LoVo (cell line): ENCODE measurements at regions not wholly inside any gene's neighbourhood (a gene's known extent, or its start where the extent isn't known, plus 50 kb on each side); places are given as distances from the start of the nearest gene placed in this dataset.
"Not testable (repeated sequence)": the region's sequence is repeated elsewhere in the genome, so short reads cannot be mapped to it uniquely, and the experiment has no call there.

ENCODE experiments used
- DNase-seq: peaks from one replicate; pipeline ENCODE4 v3.0.0-alpha.2; 2016; ENCODE audit warnings: low spot score

- no peak for DNase-seq
These were observed 97.7 kb upstream of the SLC25A33 start for GRCh38 chr1:9441451-9442133.

DNA sequence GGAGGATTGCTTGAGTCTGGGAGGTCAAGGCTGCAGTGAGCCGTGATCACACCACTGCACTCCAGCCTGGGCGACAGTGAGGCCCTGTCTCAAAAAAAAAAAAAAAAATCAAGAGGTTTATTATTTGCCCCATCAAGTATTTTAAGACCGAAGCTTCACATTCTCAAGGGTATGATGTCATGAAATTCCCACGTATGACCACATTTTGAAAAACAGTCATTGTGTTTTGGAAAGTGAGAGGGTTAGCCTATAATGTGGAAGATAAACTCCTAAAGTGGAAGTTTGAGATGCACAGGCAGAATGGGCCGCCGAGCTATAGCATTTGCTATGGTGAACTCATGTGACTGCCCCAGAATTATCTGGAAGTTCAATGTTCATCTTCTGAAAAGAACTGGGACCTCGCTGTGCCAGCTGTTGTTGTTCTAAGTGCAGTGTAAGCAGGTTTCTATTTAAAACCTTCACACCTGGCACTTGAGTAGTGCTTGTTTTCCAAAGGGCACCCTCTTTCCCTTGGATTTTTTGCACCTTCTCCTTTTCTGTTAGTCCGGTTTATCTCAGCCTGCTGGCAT lies 96.9 kb upstream of the SLC25A33 start:
- DNase-seq: no peak

DNA sequence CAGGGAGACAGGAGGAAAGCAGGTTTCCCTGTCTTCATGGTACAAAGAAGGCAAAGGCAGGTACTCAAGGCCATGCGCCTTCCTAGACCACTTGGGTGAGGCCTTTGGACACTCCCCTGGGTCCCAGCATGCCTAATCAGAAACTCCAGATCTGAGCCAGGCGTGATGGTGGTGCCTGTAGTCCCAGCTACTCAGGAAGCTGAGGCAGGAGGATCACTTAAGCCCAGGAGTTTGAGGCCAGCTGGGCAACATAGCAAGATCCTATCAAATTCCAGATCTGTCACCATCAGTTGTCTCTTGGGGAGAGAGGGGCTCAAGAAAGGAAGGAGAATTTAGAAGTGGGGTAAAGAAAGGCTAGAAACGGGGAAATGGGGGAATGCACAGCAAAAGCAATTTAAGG lies 96.3 kb upstream of the SLC25A33 start:
- no peak for DNase-seq

DNA sequence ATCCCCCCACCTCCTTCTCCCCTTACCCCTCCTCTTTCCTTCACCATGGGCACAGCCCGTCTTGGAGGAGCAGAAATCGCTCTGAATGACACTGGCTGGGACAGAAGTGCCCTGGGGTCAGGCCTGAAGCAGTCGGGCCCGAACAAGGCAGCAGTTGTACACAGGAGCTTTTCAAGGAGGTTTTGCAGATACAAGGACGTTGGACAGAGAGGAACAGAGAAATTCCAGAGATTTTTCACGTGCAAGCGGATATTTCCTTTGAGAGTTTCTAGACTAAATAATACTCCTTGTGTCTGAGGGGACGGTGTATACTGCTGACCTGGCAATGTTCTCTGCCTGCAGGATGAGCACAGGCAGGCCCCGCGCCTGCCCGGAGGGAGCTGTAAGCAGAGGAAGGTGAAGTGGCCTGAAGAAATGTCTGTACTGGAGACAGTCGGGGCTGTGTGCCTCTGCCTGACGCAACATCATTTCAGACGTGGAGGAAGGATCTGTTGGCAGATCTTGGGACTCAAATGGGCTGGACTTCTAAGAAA lies 95.3 kb upstream of the SLC25A33 start:
- DNase-seq: no peak

- no peak for DNase-seq
These were observed 94.7 kb upstream of the SLC25A33 start for GRCh38 chr1:9444532-9444931.

GRCh38 chr1:9445081-9445480 lies 94.2 kb upstream of the SLC25A33 start:
- not testable (repeated sequence) for DNase-seq

GRCh38 chr1:9447215-9447960 lies 91.9 kb upstream of the SLC25A33 start:
- no peak for DNase-seq

DNA sequence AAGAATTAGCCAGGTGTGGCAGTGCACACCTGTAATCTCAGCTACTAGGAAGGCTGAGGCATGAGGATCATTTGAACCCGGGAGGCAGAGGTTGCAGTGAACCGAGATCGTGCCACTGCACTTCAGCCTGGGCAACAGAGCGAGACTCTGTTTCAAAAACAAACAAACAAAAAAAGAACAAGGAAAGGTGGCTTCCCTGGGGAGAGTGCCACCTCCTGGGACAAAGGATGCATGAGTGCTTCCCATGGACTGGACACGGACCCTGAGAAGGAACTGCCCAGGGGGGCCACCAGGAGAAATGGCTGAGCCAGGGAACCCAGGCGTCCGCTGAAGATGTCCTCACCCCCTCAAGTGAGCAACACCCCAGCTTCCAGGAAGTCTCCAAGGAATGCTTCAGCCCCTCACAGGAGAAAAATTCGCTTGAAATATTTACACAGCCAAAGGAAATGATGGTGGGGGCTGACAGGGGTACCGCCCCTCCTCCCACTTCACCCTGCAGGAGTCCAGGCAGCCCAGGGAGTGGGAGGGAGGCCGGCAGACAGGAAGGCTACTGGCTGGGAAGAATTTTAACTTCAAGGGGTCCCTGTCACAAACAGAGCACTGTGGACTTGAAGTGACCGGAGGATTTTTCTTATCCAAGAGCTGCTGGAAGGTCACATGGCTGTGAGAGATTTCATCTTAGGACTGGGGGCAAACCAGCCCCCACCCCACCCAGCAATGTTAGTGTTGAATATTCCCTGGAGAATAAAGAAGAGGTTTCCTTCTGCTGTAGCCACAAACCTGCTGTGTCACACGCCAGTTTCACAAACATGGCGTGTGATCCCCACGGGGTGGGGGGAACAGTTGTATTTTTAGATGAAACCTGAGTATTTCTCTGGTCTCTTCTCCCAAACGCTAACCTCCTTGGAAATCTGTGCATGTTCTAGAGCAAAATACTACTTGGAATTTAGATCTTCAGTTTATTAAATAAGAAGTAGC lies 90.8 kb upstream of the SLC25A33 start:
- no peak for DNase-seq

- no peak for DNase-seq
These were observed 90.1 kb upstream of the SLC25A33 start for GRCh38 chr1:9449110-9449627.

- DNase-seq: no peak
These were observed 89.1 kb upstream of the SLC25A33 start for GRCh38 chr1:9449976-9450696.

DNA sequence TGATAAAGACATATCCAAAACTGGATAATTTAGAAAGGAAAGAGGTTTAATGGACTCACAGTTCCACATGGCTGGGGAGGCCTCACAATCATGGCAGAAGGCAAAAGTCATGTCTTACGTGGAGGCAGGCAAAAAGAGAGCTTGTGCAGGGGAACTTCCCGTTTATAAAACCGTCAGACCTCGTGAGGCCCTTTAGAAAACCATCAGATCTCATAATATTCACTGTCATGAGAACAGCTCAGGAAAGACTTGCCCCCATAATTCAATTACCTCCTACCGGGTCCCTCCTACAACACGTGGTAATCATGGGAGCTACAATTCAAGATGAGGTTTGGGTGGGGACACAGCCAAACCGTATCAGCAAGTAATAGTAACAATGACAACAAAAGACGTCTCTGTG lies 88.2 kb upstream of the SLC25A33 start:
- no peak for DNase-seq

DNA sequence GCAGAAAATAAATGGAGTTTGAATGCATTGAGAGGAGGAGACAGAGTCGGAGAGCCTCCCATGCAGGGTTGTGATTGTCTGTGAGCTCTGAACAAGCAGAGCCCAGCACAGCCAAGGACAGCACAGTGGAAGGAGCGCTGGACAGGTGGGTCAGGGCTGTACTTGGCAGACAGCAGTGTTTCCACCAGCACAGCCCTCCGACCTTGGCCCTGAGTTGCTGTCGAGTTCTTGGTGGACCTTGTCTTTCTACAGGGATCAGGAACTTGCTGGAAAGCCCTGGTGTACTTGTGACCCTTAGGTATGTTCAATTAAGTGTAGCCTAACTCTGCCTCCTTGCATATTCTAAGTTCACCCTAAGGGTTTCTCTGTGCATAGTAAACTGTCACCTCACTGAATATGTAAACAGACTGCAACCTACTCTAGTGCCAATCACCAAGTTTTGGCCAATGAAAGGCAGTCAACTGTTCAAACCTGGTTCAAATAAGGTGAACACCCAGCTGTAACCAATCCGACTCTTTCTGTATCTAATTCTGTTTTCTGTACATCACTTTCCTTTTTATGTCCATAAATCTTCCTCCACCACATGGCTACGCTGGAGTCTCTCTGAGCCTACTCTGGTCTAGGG lies 86.6 kb upstream of the SLC25A33 start:
- DNase-seq: no peak

- DNase-seq: no peak
These were observed 85.9 kb upstream of the SLC25A33 start for GRCh38 chr1:9453375-9453774.

GRCh38 chr1:9453779-9454418 lies 85.4 kb upstream of the SLC25A33 start:
- DNase-seq: no peak

GRCh38 chr1:9454494-9455066 lies 84.7 kb upstream of the SLC25A33 start:
- DNase-seq: no peak

DNA sequence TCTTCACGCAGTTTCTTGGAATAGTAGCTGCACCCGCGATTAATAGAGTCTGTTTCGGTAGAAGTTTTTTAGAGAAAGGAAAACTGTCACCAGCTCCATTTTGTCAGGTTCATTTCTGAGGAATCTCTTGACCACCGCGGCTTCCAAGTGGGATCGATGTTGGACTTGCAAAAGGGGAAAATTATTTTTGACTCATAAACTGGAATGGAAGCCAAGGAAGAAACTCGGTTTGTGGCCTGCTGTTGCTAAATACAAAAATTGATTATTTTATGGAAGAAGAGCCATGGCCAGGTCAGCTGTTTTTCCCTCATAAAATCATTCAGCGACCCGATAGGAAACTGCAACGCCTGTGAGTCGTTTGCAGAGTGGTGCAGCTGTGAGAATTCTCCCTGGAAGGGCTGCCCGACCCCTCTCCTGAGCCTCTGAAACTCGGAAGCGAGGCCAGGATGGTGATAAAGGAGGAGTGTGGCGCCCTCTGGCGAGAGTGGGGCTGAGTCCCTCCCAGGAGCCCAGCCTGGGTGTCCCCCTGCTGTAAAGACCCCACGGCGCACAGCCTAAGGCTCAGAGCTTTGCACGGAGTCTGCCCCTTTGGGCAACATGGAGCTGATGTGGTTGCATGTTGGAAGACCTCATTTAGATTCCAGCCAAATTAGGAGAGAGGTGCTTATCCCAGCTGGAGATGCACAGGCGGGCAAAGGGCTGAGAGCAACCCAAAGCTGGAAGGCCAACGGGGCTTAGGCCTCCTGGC lies 83.6 kb upstream of the SLC25A33 start:
- DNase-seq: peak; percentile 23

DNA sequence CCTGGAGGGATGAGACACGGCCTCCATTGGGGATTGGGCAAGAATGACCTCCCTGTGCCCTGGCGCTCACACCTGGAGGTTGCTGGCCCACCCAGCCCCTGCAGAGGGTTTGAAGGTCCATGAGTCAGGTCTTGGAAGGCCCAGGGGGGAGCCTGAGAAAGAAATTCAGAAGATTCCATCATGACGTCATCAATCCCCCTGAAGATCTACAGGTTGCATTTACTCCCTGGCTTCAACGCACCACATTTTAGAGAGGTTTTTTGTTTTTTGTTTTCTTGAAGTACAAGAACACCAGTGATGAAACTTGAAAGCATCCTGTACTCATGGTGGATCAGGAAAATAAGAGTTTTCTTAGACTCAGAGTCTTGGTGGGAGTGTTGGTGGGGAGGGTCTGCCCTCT lies 82.4 kb upstream of the SLC25A33 start:
- DNase-seq: no peak

DNA sequence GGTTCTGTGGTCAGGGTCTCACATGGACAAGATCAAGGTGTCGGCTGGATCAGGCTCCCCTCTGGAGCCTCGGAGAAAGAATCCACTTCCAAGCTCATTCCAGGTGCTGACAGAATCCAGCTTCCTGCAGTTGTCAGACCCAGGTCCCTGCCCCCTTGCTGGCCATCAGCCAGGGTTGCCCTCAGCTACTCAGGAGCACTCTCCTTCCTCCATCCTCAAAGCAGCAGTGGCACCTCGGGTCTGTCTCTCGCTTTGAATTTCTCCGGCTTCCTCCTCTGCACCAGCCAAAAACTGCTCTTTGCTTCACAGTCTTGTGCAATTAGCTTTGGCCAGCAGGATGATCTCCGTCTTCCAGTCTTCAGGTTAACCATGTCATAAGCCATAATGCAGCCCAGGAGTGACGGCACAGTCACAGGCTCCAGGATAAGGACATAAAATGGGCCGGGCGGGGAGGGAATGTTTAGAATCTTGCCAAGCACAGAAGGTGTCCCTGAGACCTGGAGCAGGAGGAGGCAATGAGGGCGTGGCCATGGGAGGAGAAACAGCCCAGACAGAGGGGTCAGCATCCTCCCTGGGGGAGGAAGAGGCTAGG lies 79.4 kb upstream of the SLC25A33 start:
- DNase-seq: no peak

DNA sequence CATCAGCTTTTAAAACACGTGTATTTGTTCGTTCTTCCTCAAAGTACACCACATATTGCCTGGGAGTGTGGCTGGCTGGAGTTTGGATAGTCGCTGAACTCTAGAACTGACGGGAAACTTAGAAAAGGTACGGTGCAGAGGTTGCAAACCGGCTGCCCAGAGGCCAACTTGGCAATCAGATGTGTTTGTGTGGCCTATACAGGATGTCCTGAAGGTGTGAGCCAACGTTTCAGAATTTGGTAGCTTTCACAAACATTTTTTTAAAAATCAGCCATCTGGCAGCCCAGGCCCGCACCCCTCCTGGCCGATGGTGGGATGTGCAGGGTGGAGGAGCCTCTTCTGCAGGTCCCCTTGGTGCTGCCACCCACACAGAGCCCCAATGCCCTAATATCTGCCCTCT lies 73.6 kb upstream of the SLC25A33 start:
- DNase-seq: no peak
